Activated naive CD8-positive, alpha-beta T cell treated with anti-CD3 and anti-CD28 coated beads, Interleukin-2, amount 10 ng/mL, durations not matched to agents 7 days and 5 days (primary cell): ENCODE measurements at regions not wholly inside any gene's neighbourhood (a gene's known extent, or its start where the extent isn't known, plus 50 kb on each side); places are given as distances from the start of the nearest gene placed in this dataset.
A peak's percentile ranks its signal among the peaks of the same experiment; 100 is the strongest.
"Not testable (repeated sequence)": the region's sequence is repeated elsewhere in the genome, so short reads cannot be mapped to it uniquely, and the experiment has no call there.

Experiments used
- ATAC-seq: fragments of 150-1000 bp; cut with Tn5 transposase; one replicate; pipeline ENCODE4 v1.10.0; 2021; ENCODE audit warnings: low read depth, moderate library complexity
- POLR2A ChIA-PET: fragments of 350-600 bp; sonication (Branson Sonifier 250); formaldehyde crosslinking; loops from one replicate; lab custom pipeline; 2021; ENCODE audit warnings: antibody characterized with exemption; lab: Charles Lee
- DNase-seq: peaks from one replicate; pipeline ENCODE4 v3.0.0; 2021
- H3K27ac Mint-ChIP-seq: one replicate; pipeline ENCODE4 v1.8.0; 2022; ENCODE audit warnings: mild to moderate bottlenecking, mixed read lengths
- H3K27me3 Mint-ChIP-seq: one replicate; pipeline ENCODE4 v1.8.0; 2022; ENCODE audit warnings: mild to moderate bottlenecking, moderate library complexity, mixed read lengths
- H3K36me3 Mint-ChIP-seq: one replicate; pipeline ENCODE4 v1.8.0; 2021; ENCODE audit warnings: mild to moderate bottlenecking, mixed read lengths
- H3K4me1 Mint-ChIP-seq: one replicate; pipeline ENCODE4 v1.8.0; 2021; ENCODE audit warnings: mixed read lengths
- H3K4me3 Mint-ChIP-seq: one replicate; pipeline ENCODE4 v1.8.0; 2022; ENCODE audit warnings: mild to moderate bottlenecking, moderate library complexity, mixed read lengths
- H3K9me3 Mint-ChIP-seq: one replicate; pipeline ENCODE4 v1.8.0; 2021; ENCODE audit warnings: mixed read lengths

- POLR2A ChIA-PET = not testable (repeated sequence)
Observed at GRCh38 chr5:97234380-97234779, 51.3 kb upstream of the RIOK2 start.

GRCh38 chr5:97242341-97242740 lies 59.3 kb upstream of the RIOK2 start:
- POLR2A ChIA-PET = no interaction called here
- H3K27me3 Mint-ChIP-seq = no peaks in the 10 kb centered on the region
- DNase-seq (no peak), ATAC-seq (no peak)
- no peak overlapping the region for H3K4me3 Mint-ChIP-seq
- H3K4me1 Mint-ChIP-seq = no peaks in the 10 kb centered on the region
- no peaks in the 10 kb centered on the region for H3K9me3 Mint-ChIP-seq
- no peak overlapping the region for H3K27ac Mint-ChIP-seq
- no peaks in the 10 kb centered on the region for H3K36me3 Mint-ChIP-seq

More at GRCh38 chr5:97234380-97234779, 51.3 kb upstream of the RIOK2 start:
- ATAC-seq, H3K27me3 Mint-ChIP-seq, H3K27ac Mint-ChIP-seq, H3K9me3 Mint-ChIP-seq, H3K4me1 Mint-ChIP-seq, H3K4me3 Mint-ChIP-seq, DNase-seq, H3K36me3 Mint-ChIP-seq: not testable (repeated sequence)

GRCh38 chr5:97243353-97243752 lies 60.3 kb upstream of the RIOK2 start:
- Mint-ChIP-seq H3K27me3 (peaks cover 4% of the 10 kb centered on the region), H3K4me1 (no peaks in the 10 kb centered on the region)
- POLR2A ChIA-PET = no interaction called here

GRCh38 chr5:97245386-97245785 lies 62.3 kb upstream of the RIOK2 start:
- Mint-ChIP-seq H3K27me3 (peaks cover 4% of the 10 kb centered on the region), H3K36me3 (no peaks in the 10 kb centered on the region), H3K4me1 (no peaks in the 10 kb centered on the region), H3K27ac (no peak overlapping the region), H3K4me3 (no peak overlapping the region), H3K9me3 (no peaks in the 10 kb centered on the region)
- DNase-seq (no peak), ATAC-seq (no peak)
- POLR2A ChIA-PET = no interaction called here

More at GRCh38 chr5:97243353-97243752, 60.3 kb upstream of the RIOK2 start:
- DNase-seq (no peak), ATAC-seq (no peak)
- Mint-ChIP-seq H3K27ac (no peak overlapping the region), H3K4me3 (no peak overlapping the region), H3K36me3 (no peaks in the 10 kb centered on the region), H3K9me3 (no peaks in the 10 kb centered on the region)

- no peak for ATAC-seq
- Mint-ChIP-seq H3K9me3 (peaks cover 2% of the 10 kb centered on the region), H3K4me1 (no peaks in the 10 kb centered on the region), H3K27ac (no peak overlapping the region), H3K27me3 (peaks cover 4% of the 10 kb centered on the region), H3K36me3 (no peaks in the 10 kb centered on the region), H3K4me3 (no peak overlapping the region)
- POLR2A ChIA-PET = no interaction called here
- no peak for DNase-seq
Observed at GRCh38 chr5:97250113-97250512, 67.1 kb upstream of the RIOK2 start.

- H3K36me3 Mint-ChIP-seq = no peaks in the 10 kb centered on the region
- DNase-seq = no peak
- H3K4me1 Mint-ChIP-seq = no peaks in the 10 kb centered on the region
- no peak for ATAC-seq
- H3K4me3 Mint-ChIP-seq = no peak overlapping the region
- POLR2A ChIA-PET = no interaction called here
- no peak overlapping the region for H3K27ac Mint-ChIP-seq
- no peaks in the 10 kb centered on the region for H3K9me3 Mint-ChIP-seq
- H3K27me3 Mint-ChIP-seq = no peaks in the 10 kb centered on the region
Observed at GRCh38 chr5:97266076-97266475, 83.0 kb upstream of the RIOK2 start.

GRCh38 chr5:97266576-97266975 lies 83.5 kb upstream of the RIOK2 start:
- DNase-seq (no peak), ATAC-seq (no peak)
- no peak overlapping the region for H3K27ac Mint-ChIP-seq
- H3K9me3 Mint-ChIP-seq = peaks cover 3% of the 10 kb centered on the region
- POLR2A ChIA-PET = no interaction called here
- no peak overlapping the region for H3K4me3 Mint-ChIP-seq
- H3K4me1 Mint-ChIP-seq = no peaks in the 10 kb centered on the region
- H3K27me3 Mint-ChIP-seq = no peaks in the 10 kb centered on the region
- H3K36me3 Mint-ChIP-seq = no peaks in the 10 kb centered on the region

- Mint-ChIP-seq H3K9me3 (peaks cover 5% of the 10 kb centered on the region), H3K27ac (no peak overlapping the region), H3K4me3 (no peak overlapping the region), H3K4me1 (no peaks in the 10 kb centered on the region), H3K27me3 (no peaks in the 10 kb centered on the region), H3K36me3 (no peaks in the 10 kb centered on the region)
- ATAC-seq = no peak
- POLR2A ChIA-PET = no interaction called here
- DNase-seq = no peak
Observed at GRCh38 chr5:97267767-97268166, 84.7 kb upstream of the RIOK2 start.

- no peaks in the 10 kb centered on the region for H3K4me1 Mint-ChIP-seq
Observed at GRCh38 chr5:97276474-97277120, 93.5 kb upstream of the RIOK2 start.

GRCh38 chr5:97281257-97281656 lies 98.2 kb upstream of the RIOK2 start:
- no peak overlapping the region for H3K4me3 Mint-ChIP-seq
- POLR2A ChIA-PET = no interaction called here
- H3K36me3 Mint-ChIP-seq = no peaks in the 10 kb centered on the region
- no peaks in the 10 kb centered on the region for H3K4me1 Mint-ChIP-seq
- no peak for DNase-seq
- no peak for ATAC-seq
- H3K27me3 Mint-ChIP-seq = no peaks in the 10 kb centered on the region
- peaks cover 1% of the 10 kb centered on the region for H3K9me3 Mint-ChIP-seq
- no peak overlapping the region for H3K27ac Mint-ChIP-seq

More at GRCh38 chr5:97276474-97277120, 93.5 kb upstream of the RIOK2 start:
- H3K9me3 Mint-ChIP-seq = peaks cover 5% of the 10 kb centered on the region
- POLR2A ChIA-PET = no interaction called here
- H3K4me3 Mint-ChIP-seq = no peak overlapping the region
- DNase-seq (no peak), ATAC-seq (no peak)
- H3K27ac Mint-ChIP-seq = no peak overlapping the region
- no peaks in the 10 kb centered on the region for H3K36me3 Mint-ChIP-seq
- H3K27me3 Mint-ChIP-seq = no peaks in the 10 kb centered on the region

GRCh38 chr5:97297063-97297703 lies 114.1 kb upstream of the RIOK2 start:
- Mint-ChIP-seq H3K9me3 (peaks cover 1% of the 10 kb centered on the region), H3K36me3 (no peaks in the 10 kb centered on the region), H3K4me3 (no peak overlapping the region), H3K27ac (no peak overlapping the region), H3K27me3 (no peaks in the 10 kb centered on the region), H3K4me1 (no peaks in the 10 kb centered on the region)
- ATAC-seq = peak; percentile 58
- POLR2A ChIA-PET = no interaction called here
- DNase-seq = no peak

GRCh38 chr5:97297704-97298091 lies 114.7 kb upstream of the RIOK2 start:
- H3K27ac Mint-ChIP-seq = no peak overlapping the region
- H3K4me3 Mint-ChIP-seq = no peak overlapping the region
- DNase-seq (no peak), ATAC-seq (no peak)
- peaks cover 1% of the 10 kb centered on the region for H3K9me3 Mint-ChIP-seq
- H3K36me3 Mint-ChIP-seq = no peaks in the 10 kb centered on the region
- no peaks in the 10 kb centered on the region for H3K4me1 Mint-ChIP-seq
- no peaks in the 10 kb centered on the region for H3K27me3 Mint-ChIP-seq
- POLR2A ChIA-PET = no interaction called here

- ATAC-seq, H3K27ac Mint-ChIP-seq, POLR2A ChIA-PET, H3K27me3 Mint-ChIP-seq, H3K9me3 Mint-ChIP-seq, H3K4me3 Mint-ChIP-seq, H3K36me3 Mint-ChIP-seq, H3K4me1 Mint-ChIP-seq, DNase-seq: not testable (repeated sequence)
Observed at GRCh38 chr5:97301181-97301580, 118.1 kb upstream of the RIOK2 start.

- POLR2A ChIA-PET = no interaction called here
- Mint-ChIP-seq H3K27ac (no peak overlapping the region), H3K9me3 (peaks cover 5% of the 10 kb centered on the region), H3K27me3 (no peaks in the 10 kb centered on the region), H3K36me3 (no peaks in the 10 kb centered on the region), H3K4me1 (no peaks in the 10 kb centered on the region), H3K4me3 (no peak overlapping the region)
- DNase-seq (no peak), ATAC-seq (no peak)
Observed at GRCh38 chr5:97338729-97339128, 155.7 kb upstream of the RIOK2 start.
